Fibroblast of villous mesenchyme (primary cell): ENCODE measurements at regions not wholly inside any gene's neighbourhood (a gene's known extent, or its start where the extent isn't known, plus 50 kb on each side); places are given as distances from the start of the nearest gene placed in this dataset. TPM values are rescaled to one million over a fixed set of nuclear protein-coding genes. Genes with fewer than 3 reads are reported as not detected.
"Not testable (repeated sequence)": the region's sequence is repeated elsewhere in the genome, so short reads cannot be mapped to it uniquely, and the experiment has no call there.

Experiments
- DNase-seq: peaks from one replicate; pipeline ENCODE4 v3.0.0-alpha.2; 2010; ENCODE audit warnings: low read depth
- H3K4me3 ChIP-seq: 2 replicates; pipeline ENCODE4 v1.5.1; 2011; ENCODE audit warnings: low read depth, mild to moderate bottlenecking, low read length
- CTCF ChIP-seq: IDR thresholded peaks from 2 replicates; pipeline ENCODE4 v1.5.1; 2012; ENCODE audit warnings: low read depth, mild to moderate bottlenecking, low read length; ENCODE audit not compliant: insufficient read depth
- small RNA-seq: library from RNA; depleted of rRNA; stranded (forward); fragments of <200 nt; gene quantifications from one replicate; pipeline ENCODE3, GENCODE V24; 2012

DNA sequence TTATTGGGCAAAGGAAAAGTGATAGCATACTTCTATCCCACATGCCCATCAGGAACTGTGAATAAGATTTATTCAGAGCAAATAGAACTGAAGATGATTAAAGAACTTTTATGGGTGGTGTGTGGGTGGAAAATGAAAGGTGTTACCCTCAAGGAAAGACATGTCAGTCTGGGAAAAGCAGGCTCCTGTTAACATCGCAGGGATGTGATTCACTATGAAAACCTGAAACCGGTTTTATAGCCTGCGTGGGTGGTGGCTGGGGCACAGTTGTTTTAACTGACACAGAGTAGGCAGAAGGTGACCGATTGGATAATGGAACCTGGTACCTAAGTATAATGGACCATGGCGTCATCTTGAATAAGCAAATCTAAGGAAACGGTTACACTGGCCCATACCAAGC, 61.3 kb upstream of the CASK start:
- no peak overlapping the region for H3K4me3 ChIP-seq
- DNase-seq = no peak
- TF ChIP-seq CTCF = no peak

- H3K4me3 ChIP-seq = no peak overlapping the region
- DNase-seq = no peak
Observed at GRCh38 chrX:41982953-41983352, 59.6 kb upstream of the CASK start.

GRCh38 chrX:41981481-41982013, 58.2 kb upstream of the CASK start:
- H3K4me3 ChIP-seq = no peak overlapping the region
- DNase-seq = peak; percentile 21
- TF ChIP-seq CTCF = no peak

More at GRCh38 chrX:41982953-41983352, 59.6 kb upstream of the CASK start:
- no peak for TF ChIP-seq CTCF

DNA sequence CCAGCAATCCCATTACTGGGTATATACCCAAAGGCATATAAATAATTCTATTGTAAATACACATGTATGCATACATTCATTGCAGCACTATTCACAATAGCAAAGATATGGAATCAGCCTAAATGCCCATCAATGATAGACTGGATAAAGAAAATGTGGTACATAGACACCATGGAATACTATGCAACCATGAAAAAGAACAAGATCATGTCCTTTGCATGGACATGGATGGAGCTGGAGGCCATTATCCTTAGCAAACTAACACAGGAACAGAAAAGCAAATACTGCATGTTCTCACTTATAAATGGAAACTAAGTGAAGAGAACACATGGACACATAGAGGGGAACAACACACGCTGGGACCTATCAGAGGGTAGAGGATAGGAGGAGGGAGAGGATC, 51.3 kb upstream of the CASK start:
- not testable (repeated sequence) for DNase-seq, H3K4me3 ChIP-seq

- no peak overlapping the region for H3K4me3 ChIP-seq
- TF ChIP-seq CTCF = no peak
- no peak for DNase-seq
Observed at GRCh38 chrX:41973208-41973607, 49.9 kb upstream of the CASK start.

Small RNA genes in the stretch of these regions (small RNA-seq; reads per million reads assigned to genes)
- not detected for gene RNU6-1124P
- gene RNU6-630P = not detected
- gene Z92545.1 = not detected
